GM18867 (cell line): ENCODE measurements at regions not wholly inside any gene's neighbourhood (a gene's known extent, or its start where the extent isn't known, plus 50 kb on each side); places are given as distances from the start of the nearest gene placed in this dataset.

ENCODE experiments used
- ATAC-seq: cut with Tn5 transposase; IDR thresholded peaks from one replicate; pipeline ENCODE4 v1.9.1; 2021; ENCODE audit warnings: mild to moderate bottlenecking, moderate library complexity; ENCODE audit not compliant: unreplicated experiment

DNA sequence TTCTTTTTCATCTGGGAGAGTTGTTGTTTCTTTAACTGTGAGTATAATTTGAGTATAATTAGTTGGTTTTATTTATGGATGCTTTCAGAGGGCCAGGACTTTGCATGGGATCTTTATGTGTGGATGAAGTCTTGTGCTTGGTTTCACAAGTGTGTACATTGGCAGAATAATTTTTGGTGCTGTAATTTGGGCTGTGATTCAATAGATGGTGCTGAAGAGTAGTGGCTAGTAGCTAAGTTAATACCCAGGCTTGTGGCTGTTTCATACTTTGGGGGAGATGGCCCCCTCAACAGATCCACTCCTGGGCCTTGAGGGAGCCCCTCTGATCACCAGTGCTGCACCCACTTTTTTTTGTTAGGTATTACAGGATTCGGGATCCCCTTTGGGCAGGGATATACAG, 1142.4 kb downstream of the SLITRK1 start:
- no peak for ATAC-seq

DNA sequence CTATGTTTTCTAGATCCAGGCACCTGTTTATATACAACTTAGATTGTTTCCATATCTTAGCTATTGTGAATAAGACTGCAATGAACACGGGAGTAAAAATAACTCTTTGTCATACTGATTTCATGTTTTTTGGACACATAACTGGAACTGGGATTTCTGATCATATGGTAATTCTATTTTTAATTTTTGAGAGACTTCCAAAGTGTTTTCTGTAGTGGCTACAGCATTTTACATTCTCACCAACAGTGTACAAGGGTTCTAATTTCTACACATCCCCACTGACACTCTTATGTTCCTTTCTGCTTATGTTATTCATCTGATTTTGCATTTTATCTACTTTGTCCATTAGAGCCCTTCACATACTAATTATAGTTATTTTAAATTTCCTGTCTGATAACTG, 1152.9 kb downstream of the SLITRK1 start:
- no peak for ATAC-seq

DNA sequence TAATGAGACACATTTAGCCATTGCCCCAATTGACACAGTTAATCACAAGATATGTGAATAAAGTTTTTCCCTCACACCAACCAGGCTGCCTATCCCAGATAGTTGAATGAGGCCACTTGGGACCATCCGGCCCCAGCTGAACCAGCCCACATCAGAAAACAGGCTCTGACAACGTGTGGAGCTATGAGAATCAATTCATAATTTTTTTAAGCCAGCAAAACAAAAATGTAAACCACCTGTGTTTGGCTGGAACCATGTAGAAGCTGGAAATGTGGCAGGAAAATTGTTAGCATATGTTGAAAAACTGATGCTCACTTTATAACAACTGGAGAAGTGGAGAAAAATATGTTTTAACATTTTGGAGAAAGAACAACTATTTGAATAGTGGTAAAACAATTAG, 1161.3 kb downstream of the SLITRK1 start:
- ATAC-seq, result no peak

DNA sequence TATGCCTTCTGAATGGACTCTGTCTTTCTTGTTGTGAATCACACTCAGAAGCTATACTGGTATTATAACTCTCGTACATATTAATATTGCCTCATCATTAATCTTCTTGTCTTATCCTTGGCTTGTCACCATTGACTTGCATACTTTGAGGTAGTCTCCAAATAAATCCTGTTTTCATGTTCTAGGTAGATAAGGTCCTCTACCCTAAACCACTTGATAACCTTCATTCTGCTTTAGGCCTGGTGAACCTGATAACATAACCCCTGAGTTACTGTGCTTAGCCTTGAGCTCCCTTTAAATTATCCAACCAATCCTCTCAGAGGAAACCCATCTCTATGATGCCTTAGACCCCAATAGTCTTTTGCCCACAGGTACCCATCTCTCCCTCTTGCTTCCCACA, 1162.3 kb downstream of the SLITRK1 start:
- no peak for ATAC-seq

DNA sequence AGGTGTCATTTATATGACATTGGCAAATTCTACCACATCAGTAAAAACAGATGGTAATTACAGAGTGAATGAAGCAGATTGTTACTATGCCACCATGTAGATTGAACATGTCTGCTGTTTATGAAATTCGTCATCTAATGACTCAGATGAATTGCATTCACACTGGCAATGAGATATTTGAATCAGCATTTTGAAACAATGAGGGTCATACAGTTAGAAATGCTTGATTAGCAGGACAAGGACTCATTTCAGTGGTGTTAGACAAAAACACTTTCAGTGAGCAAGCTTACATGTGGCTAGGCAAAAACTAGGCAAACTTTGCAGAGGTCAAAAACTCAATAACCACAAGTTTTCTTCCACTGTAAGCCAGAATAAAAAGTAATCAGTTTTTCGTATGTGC, 1165.0 kb downstream of the SLITRK1 start:
- no peak for ATAC-seq

DNA sequence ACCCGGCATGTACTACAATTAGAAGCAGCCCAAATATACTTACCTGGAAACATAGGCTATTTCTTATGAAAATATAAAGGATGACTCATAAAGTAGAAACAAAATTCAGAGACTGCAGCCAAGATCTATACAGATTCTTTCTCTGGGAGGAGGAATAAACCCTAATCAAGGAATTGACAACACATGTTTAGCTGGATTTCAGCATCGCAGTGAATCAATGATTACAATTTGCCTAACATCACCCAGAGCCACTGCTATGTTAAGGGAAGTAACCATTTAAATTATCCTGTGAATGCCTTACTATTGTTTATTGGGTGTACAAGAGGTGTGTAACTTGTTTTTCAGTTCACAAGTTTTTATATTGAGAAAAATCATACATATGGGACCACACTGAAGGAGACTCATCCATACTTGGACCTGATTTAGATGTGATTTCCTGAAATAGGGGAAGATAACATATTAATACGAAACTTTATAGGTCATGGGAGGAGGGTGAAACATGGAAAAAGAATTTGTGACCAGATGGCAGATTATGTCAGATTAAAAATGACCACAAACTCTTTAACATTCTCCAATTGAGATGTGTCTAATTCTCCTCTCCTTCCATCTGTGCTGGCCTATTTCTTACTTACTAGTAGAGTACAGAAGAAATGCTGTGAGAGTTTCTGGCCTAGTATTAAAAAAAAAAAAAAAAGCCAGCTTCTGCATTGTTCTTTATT, 1168.4 kb downstream of the SLITRK1 start:
- ATAC-seq, result no peak

DNA sequence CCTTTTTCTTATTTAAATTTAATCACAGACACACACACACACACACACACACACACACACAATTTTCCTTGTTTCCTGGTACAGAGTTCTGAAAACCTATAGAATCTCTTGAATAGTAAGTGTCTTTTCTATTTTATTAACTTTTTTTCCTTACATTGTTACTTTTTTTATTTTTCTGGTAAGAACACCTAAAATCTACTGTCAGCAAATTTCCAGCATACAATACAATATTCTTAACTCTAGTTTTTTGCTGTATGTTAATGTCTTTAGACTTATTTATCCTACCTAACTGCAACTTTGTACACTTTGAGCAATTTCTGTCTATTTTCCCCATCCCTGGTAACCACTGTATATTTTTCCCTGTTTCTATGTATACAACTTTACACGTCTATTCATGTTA, 1179.8 kb downstream of the SLITRK1 start:
- ATAC-seq, result no peak

DNA sequence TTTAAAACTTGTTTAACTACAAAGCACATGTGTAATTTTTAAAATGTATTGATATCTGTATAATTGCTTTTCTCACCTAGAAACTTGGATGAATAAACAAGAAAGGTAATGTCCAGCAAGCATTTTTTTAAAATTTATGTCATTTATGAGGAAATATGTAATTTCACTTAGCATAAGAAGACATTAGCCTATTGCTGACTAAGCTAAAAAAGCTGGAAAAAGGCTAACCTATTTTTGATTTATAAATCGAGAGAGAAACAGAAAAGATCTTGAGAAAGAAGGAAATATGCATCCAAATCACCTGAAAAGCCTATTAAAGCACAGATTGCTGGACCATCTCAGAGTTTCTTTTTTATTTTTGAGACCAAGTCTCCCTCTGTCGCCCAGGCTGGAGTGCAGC, 1181.3 kb downstream of the SLITRK1 start:
- ATAC-seq, result no peak

DNA sequence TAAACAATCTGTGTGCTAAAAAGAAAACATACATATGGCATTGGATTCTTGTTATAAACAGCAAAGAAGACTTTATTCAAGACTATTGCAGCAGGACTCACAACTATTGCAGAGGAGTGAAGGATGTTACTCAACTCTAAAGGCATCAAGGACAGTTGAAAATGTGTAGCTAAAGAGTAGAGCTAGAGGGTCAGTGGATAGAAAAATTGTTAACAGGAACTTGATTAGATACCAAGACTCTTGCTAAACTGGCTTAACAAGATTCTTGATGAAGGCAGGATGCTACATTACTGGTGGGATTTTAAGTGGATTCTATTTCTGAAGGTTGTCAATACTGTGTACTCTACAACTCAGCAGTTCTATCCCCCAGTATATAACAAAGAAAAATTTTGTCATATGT, 1183.3 kb downstream of the SLITRK1 start:
- ATAC-seq, result no peak

DNA sequence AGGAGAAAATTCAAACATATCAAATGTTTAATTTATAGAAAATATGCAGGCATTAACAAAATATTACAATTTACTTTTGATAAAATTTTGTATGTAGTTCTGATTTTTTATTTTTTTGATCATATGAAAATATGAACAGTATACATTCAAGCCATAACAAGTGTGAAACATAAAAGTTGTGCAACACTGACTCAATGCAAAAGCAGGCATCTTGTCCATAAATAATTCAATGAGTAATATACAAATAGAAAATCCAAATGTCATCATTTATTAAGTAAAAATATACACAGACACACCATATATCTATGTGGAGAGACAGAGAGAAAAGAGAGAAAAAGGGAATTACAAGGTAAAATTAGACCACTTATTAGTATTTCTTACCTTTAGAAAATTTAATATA, 1183.9 kb downstream of the SLITRK1 start:
- no peak for ATAC-seq

DNA sequence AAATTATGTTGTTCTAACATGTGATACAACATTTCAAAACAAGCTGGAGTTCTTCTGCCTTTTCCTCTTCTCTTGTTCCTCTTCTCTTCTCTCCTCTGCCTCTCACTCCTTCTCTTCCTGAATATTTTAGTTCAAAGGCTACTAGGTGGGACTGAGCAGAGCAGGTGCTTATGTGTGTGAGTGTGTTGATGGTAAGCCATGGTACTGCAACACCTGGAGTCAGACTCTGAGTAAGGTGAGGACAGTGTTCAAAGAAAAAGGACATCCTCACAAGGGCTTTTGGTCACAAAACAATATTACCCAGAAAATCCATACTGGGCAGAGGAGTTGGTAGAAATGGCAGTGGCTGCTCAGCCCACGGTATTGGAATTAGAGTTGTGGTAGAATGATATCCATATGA, 1188.7 kb downstream of the SLITRK1 start:
- no peak for ATAC-seq

DNA sequence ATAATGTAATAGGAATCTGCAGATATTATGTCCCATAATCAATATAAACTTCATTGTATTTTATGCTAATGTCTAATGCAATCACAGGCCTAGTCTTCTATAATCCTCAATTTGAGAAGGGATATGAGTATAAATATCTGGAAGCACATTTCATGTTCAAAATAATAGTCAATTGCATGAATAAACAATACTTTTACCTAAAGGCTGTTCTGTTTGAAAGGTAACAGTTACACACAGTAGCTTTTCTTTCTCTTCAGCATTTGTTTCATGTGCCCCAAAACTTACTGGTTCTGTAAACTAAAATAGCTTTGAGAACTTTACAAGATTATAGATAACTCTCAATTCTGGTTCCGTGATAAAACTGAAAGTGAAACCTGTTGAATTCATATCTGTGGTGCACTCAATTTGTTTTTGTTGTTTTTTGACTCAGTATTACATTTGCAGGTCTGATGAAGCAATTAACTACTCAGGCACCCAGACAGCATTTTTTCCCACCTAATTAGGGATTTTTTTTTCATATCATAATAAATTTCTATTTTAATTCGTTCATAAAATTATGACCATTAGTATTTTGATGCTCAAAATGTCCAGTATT, 1193.8 kb downstream of the SLITRK1 start:
- peak; percentile 83 for ATAC-seq

DNA sequence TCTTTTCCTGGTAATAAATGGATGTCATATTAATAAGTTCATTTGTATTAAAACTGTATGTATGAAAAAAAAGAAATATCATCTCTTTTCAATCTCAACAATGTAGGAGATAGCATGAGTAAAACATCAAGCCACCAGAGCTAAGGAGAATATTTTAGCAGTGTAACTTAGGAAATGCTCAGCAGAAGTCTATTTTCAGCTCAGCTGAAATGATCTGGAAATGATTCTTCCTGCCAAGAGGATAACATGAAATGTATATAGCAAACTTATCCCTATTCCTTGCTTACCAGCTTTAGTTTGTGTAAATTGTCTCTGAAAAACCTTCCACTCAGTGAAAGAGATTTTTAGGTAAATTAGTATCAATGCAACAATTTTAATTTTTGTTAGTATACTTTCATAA, 1194.4 kb downstream of the SLITRK1 start:
- ATAC-seq, result no peak

DNA sequence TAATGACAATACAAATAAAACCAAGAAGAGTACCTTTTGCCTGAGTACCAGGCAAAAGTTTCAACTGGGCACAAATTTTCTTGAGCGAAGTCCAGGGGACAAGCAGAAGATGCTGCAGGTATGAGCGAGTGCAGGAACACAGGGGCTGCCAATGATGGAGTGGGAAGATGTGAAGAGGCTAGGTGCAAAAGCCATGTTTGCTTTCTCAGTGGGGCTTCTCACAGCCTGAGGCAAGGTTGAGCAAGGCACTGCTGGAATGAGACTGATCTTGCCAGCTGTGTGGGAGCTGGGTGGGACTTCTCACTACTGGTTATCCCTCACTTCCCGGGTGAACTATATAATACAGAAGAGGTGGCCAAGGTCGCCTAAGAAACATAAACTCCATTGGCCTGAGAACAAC, 1200.7 kb downstream of the SLITRK1 start:
- no peak for ATAC-seq

DNA sequence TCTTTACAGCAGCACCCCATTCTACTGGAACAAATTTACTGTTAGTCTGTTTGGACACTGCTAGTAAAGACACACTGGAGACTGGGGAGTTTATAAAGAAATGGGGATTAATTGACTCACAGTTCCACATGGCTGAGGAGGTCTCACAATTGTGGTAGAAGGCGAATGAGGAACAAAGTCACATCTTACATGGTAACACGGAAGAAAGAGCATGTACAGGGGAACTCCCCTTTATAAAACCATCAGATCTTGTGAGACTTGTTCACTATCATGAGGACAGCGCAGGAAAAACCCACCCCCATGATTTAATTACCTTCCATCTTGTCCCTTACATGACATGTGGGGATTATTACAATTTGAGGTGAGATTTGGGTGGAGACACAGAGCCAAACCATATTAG, 1204.2 kb downstream of the SLITRK1 start:
- ATAC-seq, result no peak

DNA sequence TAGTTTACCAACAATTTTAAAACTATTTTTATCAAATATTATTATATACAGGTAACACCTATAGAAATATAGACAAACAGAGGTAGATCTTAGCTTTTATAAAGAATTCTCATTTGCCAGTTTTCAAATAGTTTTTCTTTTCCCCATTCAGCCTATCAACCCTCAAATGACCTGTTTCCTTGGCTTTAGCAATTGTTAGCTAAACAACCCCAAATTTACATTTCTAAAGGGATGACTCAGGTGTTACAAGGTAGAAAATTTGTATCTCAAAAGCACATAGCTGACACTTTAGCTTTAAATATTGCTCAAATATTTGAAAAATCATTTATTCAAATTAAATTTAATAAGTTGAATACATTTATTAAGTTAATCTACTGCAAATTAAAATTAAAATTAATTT, 1207.2 kb downstream of the SLITRK1 start:
- no peak for ATAC-seq

DNA sequence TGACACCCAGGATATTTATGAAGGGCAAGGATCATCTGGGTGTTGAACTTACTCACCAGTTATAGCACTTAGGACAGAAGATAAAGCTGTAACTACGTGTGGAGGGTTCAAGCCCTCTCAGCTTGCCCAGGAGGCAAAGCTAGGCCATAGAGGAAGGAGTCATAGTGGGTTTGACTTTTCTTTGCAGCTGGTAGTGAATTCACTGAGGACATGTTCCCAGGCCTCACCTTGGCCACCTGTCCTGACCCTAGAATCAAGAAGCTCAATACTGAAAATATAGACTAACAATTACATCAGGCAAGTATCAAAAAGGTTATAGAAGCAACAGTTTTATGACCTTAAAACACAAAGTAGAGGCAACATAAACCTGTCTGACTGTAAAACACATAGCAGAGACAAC, 1207.7 kb downstream of the SLITRK1 start:
- ATAC-seq, result no peak

DNA sequence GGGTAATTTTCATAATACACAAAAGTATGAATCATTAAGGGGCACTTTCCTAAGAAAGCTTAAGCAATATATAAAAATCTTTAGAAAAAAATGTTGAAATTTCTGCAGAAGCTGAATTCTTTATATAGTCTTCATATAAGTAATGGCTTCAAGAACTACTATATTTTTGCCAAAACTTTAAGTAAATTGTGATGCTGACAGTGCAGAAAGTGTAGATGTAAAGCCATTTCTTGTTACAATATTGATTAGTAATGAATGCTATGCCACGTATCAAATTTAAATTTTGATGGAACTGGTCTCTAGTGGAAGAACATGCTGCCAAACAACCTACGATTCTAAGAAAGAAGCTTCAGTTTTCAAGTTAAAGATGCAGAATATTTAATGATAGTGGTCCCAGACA, 1210.0 kb downstream of the SLITRK1 start:
- ATAC-seq, result no peak

DNA sequence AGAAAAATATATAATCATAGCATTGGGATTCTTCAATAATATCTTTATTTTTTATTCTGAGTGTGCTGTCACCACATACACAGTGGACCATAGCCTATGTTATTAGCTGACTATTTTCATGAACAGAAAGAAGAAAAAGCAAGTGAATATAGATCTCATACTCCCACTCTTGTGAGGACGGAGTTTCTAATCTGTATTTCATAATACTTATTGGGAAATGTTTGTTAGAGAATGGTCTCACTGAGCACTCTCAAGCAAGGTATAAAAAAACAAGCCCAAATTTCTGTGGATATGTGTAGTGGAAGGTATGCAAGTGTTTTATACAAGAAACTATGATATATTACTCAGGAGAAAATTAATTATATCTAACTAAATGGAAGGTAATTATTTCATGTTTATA, 1218.1 kb downstream of the SLITRK1 start:
- ATAC-seq, result no peak

DNA sequence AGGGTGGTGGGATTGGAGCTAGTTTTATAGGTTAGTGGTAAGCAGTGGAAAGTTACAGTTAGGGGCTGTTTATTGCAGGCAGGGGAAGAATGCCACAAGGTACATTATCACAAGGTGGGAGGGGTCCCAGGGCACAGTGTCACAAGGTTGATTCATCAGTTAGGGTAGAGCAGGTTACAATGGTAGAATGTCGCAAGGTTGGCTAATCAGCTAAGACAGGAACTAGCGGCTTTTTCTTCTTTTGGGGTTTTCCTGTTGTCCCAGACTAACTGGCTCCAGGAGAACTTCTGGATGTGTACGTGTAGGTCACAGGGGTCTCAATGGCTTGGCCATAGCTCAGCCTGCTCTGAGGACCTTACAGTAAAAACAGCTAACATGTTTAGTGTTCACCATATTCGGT, 1221.1 kb downstream of the SLITRK1 start:
- ATAC-seq, result no peak

DNA sequence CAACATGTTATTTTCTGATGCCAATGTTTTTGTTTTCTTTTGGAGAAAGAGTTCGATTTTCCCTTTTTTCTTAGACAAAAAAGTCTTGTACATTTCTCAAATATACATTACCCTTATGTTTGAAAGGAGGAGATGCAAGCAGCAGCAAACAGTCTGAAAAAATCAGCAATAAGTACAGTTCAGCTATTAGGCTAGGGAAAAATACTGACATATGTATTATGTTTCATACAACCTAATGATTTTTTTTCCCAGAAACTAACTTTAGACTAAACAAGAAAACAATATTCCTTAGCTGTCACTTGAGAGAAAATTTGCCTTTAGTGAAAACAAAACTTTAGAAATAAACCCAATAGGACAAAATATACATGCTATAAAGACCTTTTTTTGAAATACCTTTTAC, 1223.5 kb downstream of the SLITRK1 start:
- ATAC-seq, result no peak

DNA sequence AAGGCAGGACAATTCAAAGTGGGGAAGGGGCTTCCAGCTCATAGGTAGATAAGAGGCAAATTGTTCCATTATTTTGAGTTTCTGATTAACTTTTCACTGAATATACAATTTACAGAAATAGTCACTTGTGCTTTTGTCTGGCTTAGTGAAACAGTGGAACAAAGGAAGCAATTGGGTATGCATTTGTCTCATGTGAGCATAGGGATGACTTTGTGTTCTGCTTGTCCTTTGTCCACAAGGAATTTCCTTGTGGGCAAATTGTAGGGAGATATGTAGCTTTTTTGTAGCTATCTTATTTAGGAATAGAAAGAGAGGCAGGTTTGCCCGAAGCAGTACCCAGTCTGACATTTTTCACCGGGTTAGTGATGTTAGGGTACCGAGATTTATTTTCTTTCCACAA, 1224.8 kb downstream of the SLITRK1 start:
- no peak for ATAC-seq
